ENCODE measurements at regions not wholly inside any gene's neighbourhood (a gene's known extent, or its start where the extent isn't known, plus 50 kb on each side); places are given as distances from the start of the nearest gene placed in this dataset.

- TF ChIP-seq ZNF462 (CRISPR knock-in tag; IDR thresholded peaks at IDR 0.05) (no peak), EZH2 (IDR thresholded peaks at IDR 0.05; ENCODE audit: low read depth, unreplicated experiment) (no peak), NANOG (IDR thresholded peaks at IDR 0.05; ENCODE audit: borderline replicate concordance) (no peak), ZNF114 (CRISPR knock-in tag; IDR thresholded peaks at IDR 0.05) (no peak)
Measured at GRCh38 chr2:155982135-155982534, 350.4 kb downstream of the NR4A2 start (continued).

- Histone ChIP-seq H3K4me2 (no peak overlapping the region), H3K79me2 (replicated peaks; ENCODE audit: insufficient read depth) (no peaks in the 10 kb centered on the region), H3K27ac (ENCODE audit: low read depth) (no peak overlapping the region), H4K20me1 (replicated peaks; ENCODE audit: insufficient read depth) (no peaks in the 10 kb centered on the region), H3F3A (replicated peaks; ENCODE audit: low read depth) (no peaks in the 10 kb centered on the region), H3K36me3 (ENCODE audit: insufficient read depth) (no peaks in the 10 kb centered on the region), H3K27me3 (ENCODE audit: insufficient read depth) (no peaks in the 10 kb centered on the region), H3K9me2 (ENCODE audit: insufficient read depth) (no peaks in the 10 kb centered on the region), H3K4me1 (ENCODE audit: insufficient read depth) (peaks cover 9% of the 10 kb centered on the region), H3K4me3 (no peak overlapping the region), H2AFZ (no peak overlapping the region)
- H3K27me3 Mint-ChIP-seq (ENCODE audit: insufficient read depth, low read depth, poor library complexity): no peaks in the 10 kb centered on the region
- H3K36me3 Mint-ChIP-seq (ENCODE audit: low read depth): no peaks in the 10 kb centered on the region
- H3K4me1 Mint-ChIP-seq: peaks cover 9% of the 10 kb centered on the region
- no peak for ATAC-seq
- DNase-seq (ENCODE audit: low spot score): no peak
- H3K27ac Mint-ChIP-seq: no peak overlapping the region
- no peaks in the 10 kb centered on the region for H3K9me3 Mint-ChIP-seq
- no peak overlapping the region for H3K4me3 Mint-ChIP-seq
- TF ChIP-seq ETS1 (IDR thresholded peaks at IDR 0.05) (no peak), EZH2 (IDR thresholded peaks at IDR 0.05; ENCODE audit: low read depth, unreplicated experiment) (no peak), EZH2phosphoT487 (IDR thresholded peaks at IDR 0.05; ENCODE audit: unreplicated experiment) (no peak), STAT1 (IDR thresholded peaks at IDR 0.05; ENCODE audit: unreplicated experiment) (no peak), CTCF (conservative IDR thresholded peaks at IDR 0.05; ENCODE audit: low read depth in 2 of 2) (no peak), NANOG (IDR thresholded peaks at IDR 0.05; ENCODE audit: borderline replicate concordance) (no peak)
Measured at GRCh38 chr2:155980941-155981560, 351.5 kb downstream of the NR4A2 start.

Data from GM23338 (cell line).